RPMI8226 (cell line): ENCODE measurements at regions not wholly inside any gene's neighbourhood (a gene's known extent, or its start where the extent isn't known, plus 50 kb on each side); places are given as distances from the start of the nearest gene placed in this dataset.
A peak's percentile ranks its signal among the peaks of the same experiment; 100 is the strongest.
"Not testable (repeated sequence)": the region's sequence is repeated elsewhere in the genome, so short reads cannot be mapped to it uniquely, and the experiment has no call there.

Experiments
- DNase-seq: peaks from one replicate; pipeline ENCODE4 v3.0.0-alpha.2; 2015

DNA sequence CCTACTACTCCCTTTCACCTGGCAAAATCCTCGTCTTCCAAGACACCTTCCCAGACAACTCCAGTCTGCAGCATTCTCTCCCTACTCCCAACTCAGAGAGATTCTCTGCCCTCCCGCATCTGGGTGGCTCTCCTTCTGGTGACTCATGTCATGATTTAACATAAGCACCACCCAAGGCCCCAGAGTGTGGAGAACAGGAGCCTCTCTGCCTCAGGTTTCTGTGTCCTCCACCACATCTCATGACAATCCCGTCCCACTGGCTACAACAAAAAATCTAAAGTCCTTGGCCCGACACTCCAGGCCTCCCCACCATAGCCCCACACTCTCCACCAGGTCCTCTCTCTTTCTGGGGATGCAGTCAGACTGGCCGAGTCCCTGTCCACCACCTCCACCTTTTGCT is 197.1 kb downstream of the BCL11A start:
- DNase-seq: no peak

DNA sequence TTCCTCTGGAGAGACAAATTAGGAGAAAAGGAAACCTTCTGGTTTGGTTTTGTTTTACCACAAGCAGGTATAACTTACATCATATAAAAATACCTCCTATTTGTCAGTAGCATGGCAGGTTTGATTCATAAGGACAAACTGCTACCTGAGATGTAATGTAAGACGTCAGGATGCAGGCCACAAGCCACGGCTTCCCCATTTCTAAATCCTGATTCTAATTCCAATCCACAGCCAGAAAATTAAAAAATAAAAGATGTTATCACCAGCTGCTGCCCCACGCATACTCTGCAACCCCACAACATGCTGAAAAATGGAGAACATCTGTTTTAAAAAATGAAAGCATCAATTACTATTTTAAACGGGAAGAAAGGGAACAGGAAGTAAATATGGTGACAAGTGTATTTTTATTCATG is 197.6 kb downstream of the BCL11A start:
- DNase-seq: peak; percentile 28

DNA sequence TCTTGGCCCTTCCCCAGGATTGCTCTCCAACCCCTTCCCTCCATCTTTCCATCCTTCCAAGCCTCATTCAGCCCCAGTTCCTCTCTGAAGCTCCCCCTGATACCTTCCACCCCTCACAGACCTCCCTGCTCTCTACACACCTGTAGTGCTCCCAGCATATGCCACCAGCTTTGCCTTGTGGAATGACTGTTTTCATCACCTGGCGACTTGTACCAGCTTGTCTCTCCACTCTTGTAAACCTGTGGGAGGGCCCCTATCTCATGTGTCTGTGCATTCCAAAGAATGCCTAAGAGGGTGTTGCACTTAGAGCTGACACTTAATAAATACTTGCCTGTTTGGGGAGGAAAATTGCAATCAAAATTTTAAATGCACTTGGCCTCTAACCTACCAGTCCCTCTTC is 198.7 kb downstream of the BCL11A start:
- DNase-seq: no peak

DNA sequence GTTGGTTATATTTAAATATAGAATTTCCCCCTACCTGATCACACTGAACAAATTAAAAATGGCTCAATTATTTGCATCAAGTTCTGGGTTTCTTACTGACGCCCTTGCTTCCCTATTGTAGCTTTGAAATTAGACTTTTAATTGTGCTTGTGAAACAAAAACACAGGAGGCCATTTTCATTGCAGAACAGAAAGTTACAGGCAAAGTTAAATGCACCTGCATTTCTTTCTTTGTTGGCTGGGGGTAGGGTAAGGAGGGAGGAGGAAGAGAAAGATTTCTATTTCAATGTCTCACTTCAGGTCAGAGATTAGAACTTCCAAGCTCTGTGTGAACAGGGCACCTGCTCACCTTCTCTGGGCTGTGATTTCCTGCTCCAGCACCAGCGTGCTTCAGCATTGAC is 199.6 kb downstream of the BCL11A start:
- DNase-seq: peak; percentile 50

DNA sequence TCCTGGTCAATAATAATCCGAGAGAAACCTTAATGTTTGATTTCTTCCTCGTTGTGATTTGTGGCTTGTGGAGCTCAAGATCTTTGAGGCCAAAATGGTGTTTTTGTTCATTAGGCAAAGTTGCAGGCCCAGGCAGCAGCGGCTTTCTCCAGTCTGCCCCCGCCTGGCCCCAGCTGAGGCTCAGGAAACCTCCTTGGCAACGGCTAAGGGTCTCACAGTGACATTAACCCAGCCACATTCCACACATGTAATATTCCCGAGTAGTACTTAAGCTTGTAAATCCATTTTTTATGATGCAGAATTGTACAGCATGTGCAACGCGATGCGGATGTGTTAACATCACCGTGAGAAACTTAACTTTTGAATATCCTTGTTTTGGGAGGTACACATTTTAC is 200.1 kb downstream of the BCL11A start:
- no peak for DNase-seq

DNA sequence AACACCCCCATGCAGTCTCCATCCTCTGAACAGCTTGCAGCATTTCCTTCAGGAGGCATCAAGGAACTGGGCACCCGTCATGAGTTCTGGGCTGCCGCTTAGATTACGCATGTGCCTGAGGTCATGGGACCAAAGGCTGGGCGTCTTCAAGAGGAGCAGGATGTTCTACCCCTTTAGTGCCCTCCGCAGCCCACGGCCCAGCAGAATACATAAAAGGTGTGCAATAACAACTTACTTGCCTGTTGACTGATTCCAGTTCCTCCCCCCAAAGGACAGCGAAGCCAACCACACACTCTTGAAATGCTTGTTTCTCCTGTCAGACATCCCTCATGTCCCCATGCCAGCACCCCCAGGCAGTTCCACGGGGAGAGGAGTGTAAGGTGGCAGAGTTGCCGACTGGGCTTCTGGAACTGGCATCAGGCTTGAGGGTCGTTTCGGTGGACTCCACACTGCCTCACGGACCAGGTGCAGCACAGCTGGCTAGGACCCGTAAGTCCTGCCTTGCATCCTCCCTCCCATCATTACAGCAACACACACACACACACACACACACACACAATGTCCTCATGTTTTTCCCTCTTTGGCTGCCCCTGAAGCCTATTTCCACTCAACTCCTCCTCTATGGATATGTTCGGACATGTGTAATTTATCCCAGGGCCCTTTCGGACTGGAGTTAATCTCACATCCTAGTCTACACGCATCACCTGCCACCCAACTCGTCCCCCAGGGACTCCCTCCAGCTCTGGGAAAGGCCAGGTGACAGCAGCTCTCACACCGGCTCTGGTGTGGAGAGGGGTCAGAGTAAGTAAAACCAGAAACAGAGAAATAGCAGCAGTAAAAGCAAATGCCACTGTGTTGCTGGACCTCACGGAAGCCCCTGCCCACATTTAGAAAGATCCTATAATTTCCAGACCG is 200.7 kb downstream of the BCL11A start:
- DNase-seq: no peak

DNA sequence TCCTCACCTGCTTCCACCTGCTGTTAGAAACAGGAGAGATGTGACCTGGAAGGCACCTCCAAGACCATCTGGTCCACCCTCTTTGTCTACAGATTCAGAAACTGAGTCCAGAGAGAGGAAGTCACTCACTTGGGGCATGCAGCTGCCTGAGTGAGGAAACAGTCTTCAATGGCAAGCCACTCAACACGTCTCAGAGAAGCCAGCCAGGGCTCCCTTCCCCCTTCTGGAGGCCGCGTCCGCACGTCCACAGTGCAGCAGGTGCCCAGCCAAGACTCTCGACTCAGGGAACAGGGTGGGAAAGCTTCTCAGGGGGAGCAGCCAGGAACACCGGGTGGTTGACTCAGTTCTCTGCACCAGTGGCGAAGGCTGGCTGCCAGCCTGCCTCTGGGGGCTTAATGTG is 201.7 kb downstream of the BCL11A start:
- DNase-seq: peak; percentile 16

DNA sequence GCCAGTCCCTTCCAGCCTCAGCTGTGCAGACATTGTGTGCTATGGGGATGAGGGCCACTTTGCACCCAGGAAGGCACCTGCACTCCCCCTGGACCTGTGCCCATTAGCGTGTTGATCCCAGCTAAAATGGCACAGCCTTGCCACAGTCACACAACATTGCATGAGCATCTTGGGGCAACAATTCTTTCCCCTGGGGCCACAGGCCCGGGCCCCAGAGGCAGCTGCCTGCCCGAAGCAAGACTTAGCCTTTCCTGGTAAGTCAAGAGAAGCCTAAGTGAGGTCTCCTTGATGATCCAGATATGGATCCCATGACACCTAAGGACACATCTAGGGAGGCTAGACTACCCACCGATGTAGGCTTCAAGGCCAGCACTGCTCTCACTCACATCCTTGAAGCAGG is 202.1 kb downstream of the BCL11A start:
- no peak for DNase-seq

DNA sequence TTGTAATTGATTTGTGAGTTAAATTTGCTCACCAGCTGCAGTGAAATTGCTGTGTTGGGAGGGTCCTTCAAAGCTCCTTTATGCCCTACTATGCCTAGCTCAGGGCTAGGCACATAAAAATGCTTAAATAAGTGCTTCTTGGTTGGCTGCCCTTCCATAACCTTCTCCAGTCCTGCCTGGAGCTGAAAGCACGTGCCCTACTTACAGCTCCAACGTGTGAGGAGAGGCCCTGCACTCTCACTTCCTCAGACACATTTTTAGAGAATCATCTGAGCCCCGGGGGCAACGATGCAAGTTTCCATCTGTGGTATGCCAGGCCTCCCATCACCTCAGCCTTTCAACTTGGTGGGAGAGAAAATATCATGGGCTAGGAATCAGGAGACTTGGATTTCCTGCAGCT is 202.7 kb downstream of the BCL11A start:
- peak; percentile 47 for DNase-seq

DNA sequence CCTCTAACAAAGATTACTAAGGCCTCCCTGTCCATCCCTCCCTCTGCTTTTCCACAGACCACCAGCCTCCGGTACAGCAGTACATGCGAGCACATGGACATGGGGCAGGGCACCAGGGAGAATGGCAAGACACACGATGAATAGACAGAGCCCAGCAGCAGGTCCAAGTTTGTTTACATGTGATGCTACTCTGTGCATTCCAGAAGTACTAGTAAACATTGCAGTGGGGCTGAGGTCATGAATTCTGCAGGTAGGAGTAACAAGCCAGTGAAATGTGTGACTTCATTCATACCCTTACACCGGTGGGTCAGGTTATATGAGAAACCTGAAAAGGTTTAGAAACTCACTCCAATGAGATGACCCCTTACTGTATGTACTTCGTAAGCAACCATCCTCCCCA is 205.7 kb downstream of the BCL11A start:
- DNase-seq: no peak

DNA sequence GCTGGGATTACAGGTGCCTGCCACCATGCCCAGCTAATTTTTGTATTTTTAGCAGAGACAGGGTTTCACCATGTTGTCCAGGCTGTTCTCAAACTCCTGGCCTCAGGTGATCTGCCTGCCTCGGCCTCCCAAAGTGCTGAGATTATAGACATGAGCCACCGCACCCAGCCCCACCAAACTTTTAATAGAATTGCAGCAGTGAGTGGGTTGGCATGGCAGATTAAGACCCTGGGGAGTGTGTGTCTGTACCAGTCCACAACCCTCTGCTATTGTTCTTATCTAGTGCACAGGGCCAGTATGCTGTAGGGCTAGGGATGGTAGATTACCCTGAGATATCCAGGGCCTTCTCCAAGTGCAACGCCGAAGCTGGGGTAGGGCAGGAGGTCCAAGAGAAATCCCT is 211.0 kb downstream of the BCL11A start:
- not testable (repeated sequence) for DNase-seq

DNA sequence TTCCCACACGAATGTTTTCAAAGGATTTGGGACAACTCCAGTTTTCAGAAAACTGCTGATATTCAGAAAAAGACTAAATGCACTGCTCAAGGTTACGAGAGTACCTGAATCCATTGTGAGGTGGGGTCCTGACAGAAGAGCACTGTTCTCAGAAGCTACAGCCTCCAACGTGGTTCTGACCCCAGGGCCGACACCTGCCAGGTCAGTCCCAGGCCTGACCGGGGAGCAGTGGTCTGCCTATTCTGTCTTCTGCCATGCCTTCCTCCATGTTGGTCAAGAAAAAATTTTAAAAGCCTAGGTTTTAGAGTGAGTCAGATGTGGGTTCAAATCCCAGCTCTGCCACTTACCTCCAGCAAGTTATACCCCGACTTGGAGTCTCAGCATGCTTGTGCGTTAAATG is 212.3 kb downstream of the BCL11A start:
- no peak for DNase-seq

DNA sequence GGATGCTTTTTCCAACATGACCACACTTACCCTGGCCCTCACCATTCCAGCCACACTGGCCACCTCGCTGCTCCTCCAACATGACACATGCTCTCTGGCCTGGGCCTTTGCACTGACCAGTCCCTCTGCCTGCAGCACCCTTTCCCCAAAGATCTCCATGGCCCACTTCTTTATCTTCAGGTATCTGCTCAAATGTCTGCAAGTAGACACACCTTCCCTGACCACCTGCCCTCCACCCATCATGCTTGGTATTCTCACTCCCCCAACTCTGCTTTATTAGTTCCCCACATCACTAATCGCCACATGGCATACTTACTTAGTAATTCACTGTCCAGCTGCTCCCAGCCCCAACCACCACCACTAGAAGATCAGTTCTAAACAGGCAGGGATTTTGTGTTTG is 214.2 kb downstream of the BCL11A start:
- no peak for DNase-seq

DNA sequence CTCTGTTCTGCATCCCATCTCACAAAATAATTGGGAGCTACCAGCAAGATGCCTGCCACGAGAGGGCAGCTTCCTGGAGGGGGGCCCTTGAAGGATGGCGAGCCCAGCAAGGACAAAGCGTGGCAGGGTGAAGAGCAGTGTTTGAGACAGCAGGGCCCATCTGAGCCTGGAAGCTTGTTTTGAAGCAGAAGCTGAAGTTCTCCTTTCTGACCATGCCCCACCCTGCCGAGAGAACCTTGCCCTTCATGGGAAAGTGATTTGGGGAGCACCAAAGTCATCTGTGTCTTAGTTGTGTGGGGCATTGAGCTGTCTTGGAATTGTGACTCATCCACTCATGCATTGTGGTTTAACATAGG is 216.3 kb downstream of the BCL11A start:
- DNase-seq: peak; percentile 38

DNA sequence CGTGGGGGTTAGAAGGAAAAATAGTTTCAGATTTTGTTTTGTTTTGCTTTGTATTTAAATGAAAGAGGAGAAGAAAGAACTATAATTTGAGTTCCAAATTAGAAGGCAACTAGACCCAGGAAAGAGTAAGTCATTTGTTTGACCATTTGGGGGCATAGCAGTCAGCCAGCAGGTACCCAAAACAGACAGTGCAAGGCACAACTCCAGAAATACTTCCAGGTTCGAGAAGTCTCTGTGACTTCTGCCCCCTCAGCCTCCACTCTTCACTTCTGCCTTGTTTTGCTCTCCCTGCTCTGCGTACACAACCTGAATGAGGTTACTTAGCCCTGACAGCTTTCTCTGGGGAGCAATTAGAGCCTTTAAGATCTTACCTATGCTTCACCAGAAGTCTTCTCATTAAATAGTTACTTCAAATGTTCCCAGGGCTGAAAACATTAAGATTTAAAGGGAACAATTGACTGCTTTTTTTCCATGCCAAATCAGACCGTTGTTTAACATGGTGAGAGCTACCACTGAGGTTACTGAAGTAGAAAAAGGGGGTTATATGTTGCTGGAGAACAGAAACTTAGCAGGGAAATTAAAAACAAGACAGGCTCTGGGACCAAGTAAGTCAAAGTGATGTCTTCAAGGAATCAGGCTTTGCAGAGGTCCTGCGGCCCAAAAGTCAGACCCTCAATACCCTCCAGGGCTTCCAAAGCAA is 216.9 kb downstream of the BCL11A start:
- DNase-seq: no peak

DNA sequence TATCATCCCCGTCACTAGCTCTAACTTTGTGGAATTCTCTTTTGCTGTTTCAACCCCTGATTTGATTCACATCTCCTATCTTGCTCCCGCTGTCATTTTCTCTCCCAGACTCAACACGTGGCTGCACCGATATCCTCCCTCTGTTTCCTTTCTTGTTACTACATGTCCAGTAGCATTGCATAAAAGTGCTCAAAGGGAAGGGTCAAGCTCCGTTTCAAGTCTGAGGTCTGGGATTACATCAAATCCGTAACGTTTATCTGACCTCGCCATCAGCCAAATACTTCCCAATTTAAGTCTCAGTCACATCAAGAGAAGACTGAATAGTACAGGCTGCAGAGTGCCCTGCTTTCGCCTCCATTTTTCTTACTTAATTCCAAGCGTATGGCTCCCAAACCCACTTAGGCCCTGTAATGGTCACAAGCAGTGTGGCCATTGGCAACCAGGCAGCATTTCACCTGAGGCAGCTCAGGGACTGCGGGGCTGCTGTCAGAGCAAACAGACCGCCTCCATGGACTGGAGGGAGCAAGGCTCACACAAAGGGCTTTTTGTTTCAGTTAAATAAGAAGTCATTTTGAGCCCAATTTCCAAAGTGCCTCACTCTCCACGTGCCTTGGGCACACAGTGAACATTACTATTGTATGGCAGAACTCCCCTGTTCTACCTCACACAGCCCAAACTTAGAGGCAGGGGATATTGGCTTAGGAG is 217.8 kb downstream of the BCL11A start:
- DNase-seq: no peak

DNA sequence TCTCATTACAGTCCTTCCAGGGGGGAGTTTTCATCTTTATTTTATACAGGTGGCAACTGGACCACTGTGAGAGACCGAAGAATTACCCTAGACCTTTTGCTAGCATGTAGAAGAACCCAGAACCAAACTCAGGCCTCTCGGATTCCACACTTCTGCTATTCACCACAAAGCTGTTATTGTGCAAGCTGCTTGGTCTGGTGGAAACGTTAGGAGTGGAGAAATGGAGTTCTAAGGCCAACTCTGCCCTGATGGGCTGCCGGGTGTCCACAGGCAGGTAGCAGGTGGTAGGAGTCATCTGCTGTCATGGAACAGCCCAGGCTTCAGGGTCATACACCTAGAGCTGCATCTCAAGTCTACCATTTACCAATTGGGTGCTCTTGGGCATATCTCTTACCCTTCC is 218.8 kb downstream of the BCL11A start:
- no peak for DNase-seq

DNA sequence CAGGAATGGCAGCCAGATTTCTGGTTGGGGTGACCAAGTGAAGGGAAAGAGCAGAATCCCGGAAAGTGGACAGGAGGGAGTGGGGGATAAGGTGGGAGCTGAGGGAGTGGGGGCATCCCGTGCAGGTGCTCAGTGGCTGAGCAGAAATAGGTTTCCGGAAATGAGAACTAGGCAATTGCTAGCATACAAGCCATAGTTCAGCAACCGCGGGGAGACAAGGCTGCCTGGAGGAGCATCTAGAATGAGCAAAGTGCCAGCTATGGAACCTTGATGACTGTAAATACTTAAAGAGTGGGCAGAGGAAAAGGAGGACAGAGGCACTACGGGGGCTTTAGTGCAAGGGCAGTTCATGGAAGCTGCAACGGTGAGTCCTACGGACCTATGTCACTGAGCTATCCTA is 220.2 kb downstream of the BCL11A start:
- DNase-seq: no peak

DNA sequence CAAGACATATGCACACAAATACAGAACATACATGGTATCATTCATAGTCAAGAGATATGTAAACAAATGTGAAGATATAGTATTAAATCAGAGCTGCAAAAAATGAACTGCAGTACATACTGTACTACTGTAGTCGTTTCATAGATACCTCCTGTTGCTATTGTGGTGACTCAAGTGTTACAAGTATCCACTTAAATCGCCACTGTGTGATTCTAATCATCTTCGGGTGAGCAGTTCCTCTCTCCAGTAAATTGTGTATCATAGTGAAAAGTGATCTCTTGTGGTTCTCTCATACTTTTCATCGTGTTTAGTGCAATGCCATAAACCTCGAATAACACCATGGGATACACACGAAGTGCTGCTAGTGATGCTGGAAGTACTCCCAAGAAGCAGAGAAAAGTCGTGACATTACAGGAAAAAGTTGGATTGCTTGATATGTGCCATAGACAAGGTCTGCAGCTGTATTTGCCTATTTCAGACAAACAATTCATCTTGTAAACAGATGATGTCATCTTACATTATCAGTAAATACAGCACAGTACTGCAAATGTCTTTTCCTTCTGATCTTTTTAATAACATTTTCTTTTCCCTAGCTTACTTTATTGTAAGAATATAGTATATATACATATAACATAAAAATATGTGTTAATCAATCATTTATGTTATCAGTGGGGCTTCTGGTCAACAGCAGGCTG is 222.2 kb downstream of the BCL11A start:
- DNase-seq: no peak

DNA sequence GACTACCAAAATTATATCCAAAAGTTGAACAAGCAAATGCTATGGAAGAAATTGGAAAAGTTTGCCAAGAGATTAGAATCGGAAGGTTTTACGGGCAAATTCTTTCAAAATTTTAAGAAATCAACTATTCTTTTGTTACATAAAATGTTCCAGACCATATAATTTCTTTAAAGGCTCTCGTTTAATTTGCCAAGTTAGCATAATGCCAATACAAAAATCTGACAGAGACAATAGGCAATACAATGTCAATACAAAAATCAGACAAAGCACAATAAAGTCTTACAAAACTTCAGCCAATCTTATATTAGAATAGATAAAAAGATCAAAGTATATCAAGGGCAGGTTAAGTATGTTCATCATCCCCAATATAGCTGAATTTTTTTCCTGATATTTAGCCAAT is 224.2 kb downstream of the BCL11A start:
- no peak for DNase-seq

DNA sequence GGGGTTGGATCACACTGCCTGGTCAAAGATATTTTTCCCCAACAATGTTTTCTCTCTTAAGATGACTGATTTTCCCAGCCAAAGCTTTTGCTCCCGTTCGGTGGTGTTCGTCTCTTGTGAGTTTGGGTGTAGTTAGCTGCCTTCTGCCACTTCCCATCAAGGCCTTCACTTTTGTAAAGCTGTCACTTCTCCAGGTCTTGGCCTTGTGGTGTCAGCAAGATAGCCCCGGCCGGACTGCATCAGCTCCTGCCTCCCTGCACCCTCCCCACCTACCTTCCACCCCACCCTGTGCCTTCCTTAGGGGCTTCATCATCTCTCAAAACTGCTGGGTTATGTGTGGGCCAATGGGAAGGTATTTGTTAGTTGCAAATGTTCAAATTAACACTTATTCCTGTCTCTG is 228.9 kb downstream of the BCL11A start:
- DNase-seq: no peak

DNA sequence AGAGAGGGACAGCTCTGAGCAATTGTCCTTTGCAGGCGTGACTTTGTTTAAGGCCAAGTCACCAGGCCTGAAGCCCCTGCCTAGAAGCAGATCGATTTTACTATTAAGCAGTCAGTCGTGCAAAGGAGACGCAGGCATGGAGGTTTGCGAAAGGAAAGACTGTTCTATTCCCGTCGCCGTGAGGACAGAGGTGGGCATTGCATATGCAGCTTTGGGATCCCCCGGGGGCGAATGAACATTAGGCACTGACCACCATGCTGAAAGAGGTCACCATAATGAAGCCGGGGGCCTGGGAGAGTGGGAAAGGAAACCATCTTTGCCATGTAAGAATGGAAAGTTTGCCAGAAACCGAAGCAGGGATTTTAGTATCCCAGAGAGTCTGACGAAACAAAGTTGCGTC is 231.6 kb downstream of the BCL11A start:
- DNase-seq: no peak

DNA sequence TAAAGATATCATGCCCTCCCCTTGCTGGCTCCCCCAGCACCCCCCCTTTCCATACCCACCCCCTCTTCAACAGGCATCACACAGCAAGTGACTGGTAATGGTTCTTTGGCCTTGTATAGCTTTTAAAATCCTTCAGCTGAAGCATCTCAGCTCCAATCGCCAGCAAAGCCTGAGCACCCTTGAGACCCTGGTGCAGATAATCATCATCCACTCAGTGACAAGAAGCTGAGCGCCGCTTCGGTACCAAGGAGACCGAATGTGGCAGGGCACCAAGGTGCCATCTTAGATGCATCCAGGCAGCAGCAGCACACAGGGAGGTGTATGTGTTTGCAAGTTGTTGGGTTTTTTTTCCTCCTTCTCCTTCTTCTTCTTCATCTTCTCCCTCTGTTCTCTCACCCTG is 232.7 kb downstream of the BCL11A start:
- no peak for DNase-seq
